ENCODE measurements at regions not wholly inside any gene's neighbourhood (a gene's known extent, or its start where the extent isn't known, plus 50 kb on each side); places are given as distances from the start of the nearest gene placed in this dataset.
"Not testable (repeated sequence)": the region's sequence is repeated elsewhere in the genome, so short reads cannot be mapped to it uniquely, and the experiment has no call there.

- DNase-seq (ENCODE audit: low spot score): no peak
- TF ChIP-seq CTCF (IDR thresholded peaks at IDR 0.05): no peak
- TF ChIP-seq POLR2A (IDR thresholded peaks at IDR 0.05): no peak
- TF ChIP-seq POLR2AphosphoS5 (IDR thresholded peaks at IDR 0.05): no peak
- Histone ChIP-seq H3K27ac (peak overlapping the region in 1 of 2 donors; percentile 12), H3K36me3 (no peaks in the 10 kb centered on the region), H3K9me3 (no peaks in the 10 kb centered on the region), H3K4me3 (no peak overlapping the region), H3K27me3 (replicated peaks; ENCODE audit: insufficient read depth) (no peaks in the 10 kb centered on the region), H3K4me1 (replicated peaks) (no peaks in the 10 kb centered on the region)
- intact Hi-C loops (cut with DNase I): loop anchor here (5.0 kb wide), 1 partner anchor 151 kb away; no protein-coding TSS in a partner anchor
- WGBS: 61% methylated on average over 2 of the region's 2 CpGs
Observed at GRCh38 chr7:46753662-46754061, 828.2 kb downstream of the TNS3 start.

GRCh38 chr7:46752881-46753366 lies 829.0 kb downstream of the TNS3 start:
- Histone ChIP-seq H3K4me1 (replicated peaks) (no peaks in the 10 kb centered on the region), H3K4me3 (no peak overlapping the region), H3K27ac (no peak overlapping the region), H3K27me3 (replicated peaks; ENCODE audit: insufficient read depth) (no peaks in the 10 kb centered on the region), H3K9me3 (no peaks in the 10 kb centered on the region), H3K36me3 (no peaks in the 10 kb centered on the region)
- no peak for DNase-seq (ENCODE audit: low spot score)
- intact Hi-C loops (cut with DNase I): loop anchor here (5.0 kb wide), 1 partner anchor 151 kb away; no protein-coding TSS in a partner anchor
- WGBS: 7% methylated on average over 3 of the region's 3 CpGs
- no peak for TF ChIP-seq POLR2A (IDR thresholded peaks at IDR 0.05)
- no peak for TF ChIP-seq CTCF (IDR thresholded peaks at IDR 0.05)
- TF ChIP-seq POLR2AphosphoS5 (IDR thresholded peaks at IDR 0.05): peak; percentile 45

GRCh38 chr7:46751927-46752723 lies 829.8 kb downstream of the TNS3 start:
- not testable (repeated sequence) for H3K27me3 ChIP-seq (replicated peaks; ENCODE audit: insufficient read depth); H3K4me3 ChIP-seq; H3K9me3 ChIP-seq; DNase-seq (ENCODE audit: low spot score); H3K36me3 ChIP-seq; H3K27ac ChIP-seq; H3K4me1 ChIP-seq (replicated peaks)
- WGBS: 87% methylated on average over 11 of the region's 11 CpGs
- intact Hi-C loops (cut with DNase I): loop anchor here (5.0 kb wide), 1 partner anchor 150 kb away; no protein-coding TSS in a partner anchor

GRCh38 chr7:46751471-46751870 lies 830.4 kb upstream of the IGFBP3 start:
- 95% methylated on average over 4 of the region's 4 CpGs for WGBS
- no peaks in the 10 kb centered on the region for H3K4me1 ChIP-seq (replicated peaks)
- no peaks in the 10 kb centered on the region for H3K9me3 ChIP-seq
- no peak overlapping the region for H3K4me3 ChIP-seq
- DNase-seq (ENCODE audit: low spot score): no peak
- no peak for TF ChIP-seq CTCF (IDR thresholded peaks at IDR 0.05)
- TF ChIP-seq POLR2A (IDR thresholded peaks at IDR 0.05): no peak
- no peak for TF ChIP-seq POLR2AphosphoS5 (IDR thresholded peaks at IDR 0.05)
- H3K36me3 ChIP-seq: no peaks in the 10 kb centered on the region
- H3K27me3 ChIP-seq (replicated peaks; ENCODE audit: insufficient read depth): no peaks in the 10 kb centered on the region
- intact Hi-C loops (cut with DNase I): loop anchor here (5.0 kb wide), 1 partner anchor 149 kb away; no protein-coding TSS in a partner anchor
- H3K27ac ChIP-seq: no peak overlapping the region

- no peaks in the 10 kb centered on the region for H3K4me1 ChIP-seq (replicated peaks)
- no peak for DNase-seq (ENCODE audit: low spot score)
- H3K9me3 ChIP-seq: no peaks in the 10 kb centered on the region
- TF ChIP-seq POLR2A (IDR thresholded peaks at IDR 0.05) (no peak), POLR2AphosphoS5 (IDR thresholded peaks at IDR 0.05) (no peak), CTCF (IDR thresholded peaks at IDR 0.05) (no peak)
- no peaks in the 10 kb centered on the region for H3K27me3 ChIP-seq (replicated peaks; ENCODE audit: insufficient read depth)
- intact Hi-C loops (cut with DNase I): loop anchor here (5.0 kb wide), 1 partner anchor 148 kb away; no protein-coding TSS in a partner anchor
- 83% methylated on average over 4 of the region's 4 CpGs for WGBS
- H3K36me3 ChIP-seq: no peaks in the 10 kb centered on the region
- H3K27ac ChIP-seq: no peak overlapping the region
- H3K4me3 ChIP-seq: no peak overlapping the region
Observed at GRCh38 chr7:46750321-46750865, 829.3 kb upstream of the IGFBP3 start.
